ENCODE measurements at regions not wholly inside any gene's neighbourhood (a gene's known extent, or its start where the extent isn't known, plus 50 kb on each side); places are given as distances from the start of the nearest gene placed in this dataset.

DNA sequence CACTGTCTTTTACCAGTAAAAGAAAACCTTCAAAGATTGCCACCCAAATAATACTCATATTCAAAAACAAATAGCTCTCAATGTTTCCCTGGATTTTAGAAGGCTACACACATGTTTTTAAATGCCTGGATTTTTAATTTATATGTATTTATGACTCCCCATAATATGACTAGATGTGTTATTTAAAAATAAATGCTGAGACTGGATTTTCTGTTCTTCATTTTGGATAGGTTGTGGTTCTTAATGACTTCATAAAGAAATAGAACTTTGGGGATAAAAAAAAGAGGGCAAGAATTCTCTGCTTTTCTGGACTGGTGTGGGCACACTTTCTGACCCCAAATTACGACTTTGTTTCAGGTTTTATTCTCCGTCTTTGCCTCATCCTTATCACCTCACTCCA, 62.8 kb upstream of the LEKR1 start:
- no peaks in the 10 kb centered on the region for H3K27me3 Mint-ChIP-seq (ENCODE audit: unreplicated experiment)
- BruUV-seq (replicated peaks), result no TSS peak
- H3K9me3 Mint-ChIP-seq (ENCODE audit: low read depth, unreplicated experiment), result no peaks in the 10 kb centered on the region
- CTCF ChIA-PET, result interaction anchor here (1.1 kb wide), 1 partner anchor 325 kb away, joined by 3 read pairs; no protein-coding TSS in a partner anchor
- H3K4me1 Mint-ChIP-seq (ENCODE audit: low read depth, unreplicated experiment), result peaks cover 22% of the 10 kb centered on the region
- TF ChIP-seq, protein P1, sequence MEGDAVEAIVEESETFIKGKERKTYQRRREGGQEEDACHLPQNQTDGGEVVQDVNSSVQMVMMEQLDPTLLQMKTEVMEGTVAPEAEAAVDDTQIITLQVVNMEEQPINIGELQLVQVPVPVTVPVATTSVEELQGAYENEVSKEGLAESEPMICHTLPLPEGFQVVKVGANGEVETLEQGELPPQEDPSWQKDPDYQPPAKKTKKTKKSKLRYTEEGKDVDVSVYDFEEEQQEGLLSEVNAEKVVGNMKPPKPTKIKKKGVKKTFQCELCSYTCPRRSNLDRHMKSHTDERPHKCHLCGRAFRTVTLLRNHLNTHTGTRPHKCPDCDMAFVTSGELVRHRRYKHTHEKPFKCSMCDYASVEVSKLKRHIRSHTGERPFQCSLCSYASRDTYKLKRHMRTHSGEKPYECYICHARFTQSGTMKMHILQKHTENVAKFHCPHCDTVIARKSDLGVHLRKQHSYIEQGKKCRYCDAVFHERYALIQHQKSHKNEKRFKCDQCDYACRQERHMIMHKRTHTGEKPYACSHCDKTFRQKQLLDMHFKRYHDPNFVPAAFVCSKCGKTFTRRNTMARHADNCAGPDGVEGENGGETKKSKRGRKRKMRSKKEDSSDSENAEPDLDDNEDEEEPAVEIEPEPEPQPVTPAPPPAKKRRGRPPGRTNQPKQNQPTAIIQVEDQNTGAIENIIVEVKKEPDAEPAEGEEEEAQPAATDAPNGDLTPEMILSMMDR (IDR thresholded peaks at IDR 0.05; ENCODE audit: unreplicated experiment), result no peak
- H3K27ac Mint-ChIP-seq (ENCODE audit: unreplicated experiment), result no peak overlapping the region
- intact Hi-C loops (cut with micrococcal nuclease; ENCODE audit: unreplicated experiment), result no loop called here
- no peak overlapping the region for H3K4me3 Mint-ChIP-seq (ENCODE audit: low read depth, unreplicated experiment)
- no peaks in the 10 kb centered on the region for H3K36me3 Mint-ChIP-seq (ENCODE audit: insufficient read depth, unreplicated experiment)
- DNase-seq, result no peak

DNA sequence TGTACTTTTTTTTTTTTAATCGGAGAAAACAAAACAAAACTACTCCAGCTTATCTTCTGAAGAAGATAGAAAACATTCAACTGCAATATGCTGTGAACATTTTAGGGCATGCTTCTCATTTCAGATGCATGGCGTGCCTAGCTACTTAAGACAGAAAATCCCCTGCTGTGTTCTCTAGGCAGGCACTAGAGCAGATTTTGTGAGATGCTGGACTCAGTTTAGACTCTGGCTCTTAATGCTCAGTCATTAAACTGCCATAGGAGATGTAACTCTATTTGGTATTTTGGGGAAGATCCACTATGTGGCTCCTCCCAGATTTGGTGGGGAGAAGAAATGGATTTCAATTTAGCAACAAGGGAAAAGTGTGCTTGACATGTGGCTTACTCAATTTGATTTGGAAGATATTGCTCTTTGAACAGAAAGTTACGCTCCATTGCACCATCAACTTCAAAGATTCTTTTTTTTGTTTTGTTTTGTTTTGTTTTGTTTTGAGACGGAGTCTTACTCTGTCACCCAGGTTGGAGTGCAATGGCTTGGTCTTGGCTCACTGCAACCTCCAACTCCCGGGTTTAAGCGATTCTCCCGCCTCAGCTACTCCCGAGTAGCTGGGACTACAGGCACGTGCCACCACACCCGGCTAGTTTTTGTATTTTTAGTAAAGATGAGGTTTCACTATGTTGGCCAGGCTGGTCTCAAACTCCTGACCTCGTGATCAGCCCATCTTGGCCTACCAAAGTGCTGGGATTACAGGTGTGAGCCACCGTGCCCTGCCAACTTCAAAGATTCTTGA, 62.0 kb upstream of the LEKR1 start:
- TF ChIP-seq, protein P1 (IDR thresholded peaks at IDR 0.05; ENCODE audit: unreplicated experiment), result no peak
- H3K4me1 Mint-ChIP-seq (ENCODE audit: low read depth, unreplicated experiment), result peaks cover 22% of the 10 kb centered on the region
- CTCF ChIA-PET, result interaction anchor here (1.1 kb wide), 1 partner anchor 324 kb away, joined by 3 read pairs; no protein-coding TSS in a partner anchor
- H3K27ac Mint-ChIP-seq (ENCODE audit: unreplicated experiment), result no peak overlapping the region
- H3K9me3 Mint-ChIP-seq (ENCODE audit: low read depth, unreplicated experiment), result no peaks in the 10 kb centered on the region
- no peaks in the 10 kb centered on the region for H3K36me3 Mint-ChIP-seq (ENCODE audit: insufficient read depth, unreplicated experiment)
- H3K4me3 Mint-ChIP-seq (ENCODE audit: low read depth, unreplicated experiment), result no peak overlapping the region
- intact Hi-C loops (cut with micrococcal nuclease; ENCODE audit: unreplicated experiment), result no loop called here
- no peak for DNase-seq
- H3K27me3 Mint-ChIP-seq (ENCODE audit: unreplicated experiment), result no peaks in the 10 kb centered on the region
- BruUV-seq (replicated peaks), result no TSS peak

DNA sequence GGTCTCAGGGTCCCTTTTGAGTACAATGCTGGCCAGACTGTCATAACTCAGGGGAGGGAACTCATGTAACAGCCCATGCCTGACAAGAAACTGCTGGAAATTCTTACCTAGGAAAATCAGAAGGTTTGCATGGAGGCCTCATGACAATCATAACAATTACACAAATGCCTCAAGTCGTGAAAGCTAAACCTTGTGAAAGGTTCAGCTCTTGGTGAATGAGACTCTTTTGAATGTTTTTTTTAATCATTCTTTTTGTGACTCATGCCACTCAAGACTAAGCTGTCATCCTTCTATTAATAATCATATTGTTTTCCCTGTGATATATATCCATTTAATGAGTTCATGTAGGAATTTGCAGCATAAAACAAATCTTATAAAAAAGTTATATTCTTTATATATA, 61.4 kb upstream of the LEKR1 start:
- Mint-ChIP-seq H3K4me3 (ENCODE audit: low read depth, unreplicated experiment) (no peak overlapping the region), H3K27ac (ENCODE audit: unreplicated experiment) (no peak overlapping the region), H3K27me3 (ENCODE audit: unreplicated experiment) (no peaks in the 10 kb centered on the region), H3K36me3 (ENCODE audit: insufficient read depth, unreplicated experiment) (no peaks in the 10 kb centered on the region), H3K9me3 (ENCODE audit: low read depth, unreplicated experiment) (no peaks in the 10 kb centered on the region), H3K4me1 (ENCODE audit: low read depth, unreplicated experiment) (peaks cover 22% of the 10 kb centered on the region)
- DNase-seq, result no peak
- CTCF ChIA-PET, result no interaction called here
- BruUV-seq (replicated peaks), result no TSS peak
- intact Hi-C loops (cut with micrococcal nuclease; ENCODE audit: unreplicated experiment), result no loop called here
- TF ChIP-seq, protein P1 (IDR thresholded peaks at IDR 0.05; ENCODE audit: unreplicated experiment), result no peak

DNA sequence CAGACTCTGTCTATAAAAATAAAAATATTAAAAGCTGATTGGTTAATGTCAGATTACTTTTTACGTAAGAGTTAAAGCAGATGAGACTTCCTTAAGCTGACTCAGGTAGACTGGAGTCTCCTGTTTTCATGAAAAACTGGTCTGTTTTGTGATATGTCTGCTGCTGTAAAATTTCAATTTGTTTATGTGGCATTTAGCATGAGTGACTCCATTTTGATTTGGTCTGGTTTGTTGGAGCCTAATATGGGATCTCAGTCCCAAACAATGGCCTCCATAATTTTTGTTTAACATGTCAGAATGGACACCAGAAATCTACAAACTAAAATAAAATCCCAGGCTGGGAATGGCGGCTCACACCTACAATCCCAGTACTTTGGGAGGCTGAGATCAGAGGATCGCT, 57.8 kb upstream of the LEKR1 start:
- TF ChIP-seq, protein P1 (IDR thresholded peaks at IDR 0.05; ENCODE audit: unreplicated experiment), result no peak
- H3K9me3 Mint-ChIP-seq (ENCODE audit: low read depth, unreplicated experiment), result no peaks in the 10 kb centered on the region
- no peaks in the 10 kb centered on the region for H3K36me3 Mint-ChIP-seq (ENCODE audit: insufficient read depth, unreplicated experiment)
- intact Hi-C loops (cut with micrococcal nuclease; ENCODE audit: unreplicated experiment), result no loop called here
- no peaks in the 10 kb centered on the region for H3K27me3 Mint-ChIP-seq (ENCODE audit: unreplicated experiment)
- no TSS peak for BruUV-seq (replicated peaks)
- CTCF ChIA-PET, result no interaction called here
- DNase-seq, result no peak
- no peak overlapping the region for H3K4me3 Mint-ChIP-seq (ENCODE audit: low read depth, unreplicated experiment)
- no peak overlapping the region for H3K27ac Mint-ChIP-seq (ENCODE audit: unreplicated experiment)
- H3K4me1 Mint-ChIP-seq (ENCODE audit: low read depth, unreplicated experiment), result peaks cover 29% of the 10 kb centered on the region

Measured in Calu3 (cell line).